KMS-11 (cell line): ENCODE measurements at regions not wholly inside any gene's neighbourhood (a gene's known extent, or its start where the extent isn't known, plus 50 kb on each side); places are given as distances from the start of the nearest gene placed in this dataset.

Experiments
- H2AFZ ChIP-seq: fragments of 200-600 bp; sonication (generic); 2 replicates; pipeline ENCODE4 v1.6.1; 2016; ENCODE audit warnings: antibody characterized with exemption, mixed run types, low read depth
- H3K27ac ChIP-seq: fragments of 200-600 bp; sonication (generic); 2 replicates; pipeline ENCODE4 v1.6.1; 2016; ENCODE audit warnings: mild to moderate bottlenecking, mixed run types
- H3K27me3 ChIP-seq: fragments of 200-600 bp; sonication (generic); 2 replicates; pipeline ENCODE4 v1.6.1; 2017; ENCODE audit warnings: mild to moderate bottlenecking, low read depth, mixed run types, moderate library complexity; ENCODE audit not compliant: insufficient read depth
- H3K36me3 ChIP-seq: fragments of 200-600 bp; sonication (generic); 2 replicates; pipeline ENCODE4 v1.6.1; 2017; ENCODE audit warnings: mild to moderate bottlenecking, mixed run types; ENCODE audit not compliant: insufficient read depth
- H3K4me1 ChIP-seq: fragments of 200-600 bp; sonication (generic); 2 replicates; pipeline ENCODE4 v1.6.1; 2016; ENCODE audit warnings: mild to moderate bottlenecking, low read depth, mixed run types; ENCODE audit not compliant: poor library complexity, severe bottlenecking
- H3K4me2 ChIP-seq: fragments of 200-600 bp; sonication (generic); 2 replicates; pipeline ENCODE4 v1.7.0; 2016; ENCODE audit warnings: mild to moderate bottlenecking, mixed run types
- H3K4me3 ChIP-seq: fragments of 200-600 bp; sonication (generic); IDR thresholded peaks from 2 replicates; pipeline ENCODE4 v1.6.1; 2017; ENCODE audit warnings: low read depth, low read length, mixed read lengths; ENCODE audit not compliant: insufficient read depth
- H3K79me2 ChIP-seq: fragments of 200-600 bp; sonication (generic); 2 replicates; pipeline ENCODE4 v1.6.1; 2016; ENCODE audit warnings: low read depth, mixed run types; ENCODE audit not compliant: insufficient read depth
- H3K9ac ChIP-seq: fragments of 200-600 bp; sonication (generic); 2 replicates; pipeline ENCODE4 v1.6.1; 2016; ENCODE audit warnings: mild to moderate bottlenecking, mixed run types
- H4K20me1 ChIP-seq: fragments of 200-600 bp; sonication (generic); 2 replicates; pipeline ENCODE4 v1.6.1; 2016; ENCODE audit warnings: mild to moderate bottlenecking, mixed run types; ENCODE audit not compliant: insufficient read depth
- TF ChIP-seq, protein P1 (sequence below): fragments of 200-600 bp; sonication (generic); conservative IDR thresholded peaks from 2 replicates; pipeline ENCODE4 v1.6.1; 2017; ENCODE audit warnings: low read depth, mild to moderate bottlenecking, antibody characterized with exemption, low read length, moderate library complexity, mixed read lengths

DNA sequence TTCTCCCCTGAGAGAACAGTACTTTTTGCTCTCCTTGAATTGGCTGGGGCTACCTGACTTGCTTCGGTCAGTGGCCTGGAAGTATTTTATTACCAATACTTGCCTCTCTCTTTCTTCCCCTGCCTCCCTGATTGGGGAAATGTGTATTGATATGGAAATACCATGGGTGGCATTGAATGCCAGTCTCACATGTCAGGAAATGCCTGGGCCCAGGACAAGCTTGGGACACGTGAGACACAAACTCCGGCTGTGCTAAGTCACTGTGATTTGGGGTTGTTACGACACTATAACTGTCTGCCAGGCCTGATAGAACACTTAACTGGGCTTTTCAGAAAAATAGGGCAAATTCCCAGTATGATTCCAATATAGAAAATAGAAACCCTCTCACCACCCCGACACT, 238.3 kb downstream of the GADD45G start:
- H3K4me1 ChIP-seq: no peaks in the 10 kb centered on the region
- no peak overlapping the region for H2AFZ ChIP-seq
- H3K79me2 ChIP-seq: no peaks in the 10 kb centered on the region
- H4K20me1 ChIP-seq: no peaks in the 10 kb centered on the region
- H3K4me2 ChIP-seq: no peak overlapping the region
- no peaks in the 10 kb centered on the region for H3K27me3 ChIP-seq
- H3K27ac ChIP-seq: no peak overlapping the region
- TF ChIP-seq, protein P1, sequence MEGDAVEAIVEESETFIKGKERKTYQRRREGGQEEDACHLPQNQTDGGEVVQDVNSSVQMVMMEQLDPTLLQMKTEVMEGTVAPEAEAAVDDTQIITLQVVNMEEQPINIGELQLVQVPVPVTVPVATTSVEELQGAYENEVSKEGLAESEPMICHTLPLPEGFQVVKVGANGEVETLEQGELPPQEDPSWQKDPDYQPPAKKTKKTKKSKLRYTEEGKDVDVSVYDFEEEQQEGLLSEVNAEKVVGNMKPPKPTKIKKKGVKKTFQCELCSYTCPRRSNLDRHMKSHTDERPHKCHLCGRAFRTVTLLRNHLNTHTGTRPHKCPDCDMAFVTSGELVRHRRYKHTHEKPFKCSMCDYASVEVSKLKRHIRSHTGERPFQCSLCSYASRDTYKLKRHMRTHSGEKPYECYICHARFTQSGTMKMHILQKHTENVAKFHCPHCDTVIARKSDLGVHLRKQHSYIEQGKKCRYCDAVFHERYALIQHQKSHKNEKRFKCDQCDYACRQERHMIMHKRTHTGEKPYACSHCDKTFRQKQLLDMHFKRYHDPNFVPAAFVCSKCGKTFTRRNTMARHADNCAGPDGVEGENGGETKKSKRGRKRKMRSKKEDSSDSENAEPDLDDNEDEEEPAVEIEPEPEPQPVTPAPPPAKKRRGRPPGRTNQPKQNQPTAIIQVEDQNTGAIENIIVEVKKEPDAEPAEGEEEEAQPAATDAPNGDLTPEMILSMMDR: no peak
- H3K36me3 ChIP-seq: no peaks in the 10 kb centered on the region
- H3K9ac ChIP-seq: no peak overlapping the region
- no peak overlapping the region for H3K4me3 ChIP-seq

DNA sequence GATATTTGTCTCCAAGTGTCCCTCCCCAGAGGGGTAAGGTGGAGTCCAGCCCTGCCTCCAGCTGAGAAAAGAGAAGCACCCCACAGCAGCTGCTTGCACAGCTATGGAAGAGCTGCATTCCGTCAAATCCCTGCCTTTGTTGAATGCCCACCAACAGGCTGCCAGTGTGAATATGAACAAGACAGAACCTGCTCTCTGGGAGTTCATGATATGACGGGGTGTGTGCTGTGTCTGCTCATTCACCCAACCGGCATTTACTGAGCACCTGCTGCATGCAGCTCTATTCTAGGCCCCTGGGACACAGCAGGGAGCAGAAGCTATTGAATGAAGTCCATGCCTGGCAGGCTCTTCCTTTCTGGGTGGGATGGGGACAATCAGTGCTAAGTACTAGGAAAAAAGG, 238.8 kb downstream of the GADD45G start:
- Histone ChIP-seq H3K36me3 (no peaks in the 10 kb centered on the region), H2AFZ (no peak overlapping the region), H3K27me3 (no peaks in the 10 kb centered on the region), H3K4me3 (no peak overlapping the region), H4K20me1 (no peaks in the 10 kb centered on the region), H3K9ac (no peak overlapping the region), H3K4me2 (no peak overlapping the region), H3K4me1 (no peaks in the 10 kb centered on the region), H3K79me2 (no peaks in the 10 kb centered on the region), H3K27ac (no peak overlapping the region)
- TF ChIP-seq, protein P1: no peak

DNA sequence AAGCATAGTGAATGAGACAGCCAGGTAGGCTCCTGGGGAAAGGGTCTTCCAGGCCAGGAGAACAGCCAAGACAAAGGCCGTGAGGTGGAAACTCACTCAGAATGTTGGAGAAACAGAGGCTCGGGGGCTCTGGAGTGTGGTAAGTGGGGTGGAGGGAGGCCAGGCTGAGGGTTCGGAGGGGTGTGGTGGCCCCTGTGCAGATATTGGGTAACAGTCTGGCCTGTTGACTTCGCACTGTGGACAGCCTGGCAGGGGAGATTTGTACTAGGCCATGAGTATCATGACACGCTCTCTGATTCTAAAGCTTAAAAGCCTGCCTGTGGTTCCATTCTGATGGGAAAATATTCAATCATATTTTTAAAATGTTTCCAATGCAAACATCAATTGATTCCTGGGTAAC, 239.3 kb downstream of the GADD45G start:
- H3K4me3 ChIP-seq: no peak overlapping the region
- H3K4me2 ChIP-seq: no peak overlapping the region
- H3K27me3 ChIP-seq: no peaks in the 10 kb centered on the region
- H3K79me2 ChIP-seq: no peaks in the 10 kb centered on the region
- no peak overlapping the region for H2AFZ ChIP-seq
- H3K4me1 ChIP-seq: no peaks in the 10 kb centered on the region
- H3K27ac ChIP-seq: no peak overlapping the region
- TF ChIP-seq, protein P1: no peak
- H3K36me3 ChIP-seq: no peaks in the 10 kb centered on the region
- no peaks in the 10 kb centered on the region for H4K20me1 ChIP-seq
- no peak overlapping the region for H3K9ac ChIP-seq

DNA sequence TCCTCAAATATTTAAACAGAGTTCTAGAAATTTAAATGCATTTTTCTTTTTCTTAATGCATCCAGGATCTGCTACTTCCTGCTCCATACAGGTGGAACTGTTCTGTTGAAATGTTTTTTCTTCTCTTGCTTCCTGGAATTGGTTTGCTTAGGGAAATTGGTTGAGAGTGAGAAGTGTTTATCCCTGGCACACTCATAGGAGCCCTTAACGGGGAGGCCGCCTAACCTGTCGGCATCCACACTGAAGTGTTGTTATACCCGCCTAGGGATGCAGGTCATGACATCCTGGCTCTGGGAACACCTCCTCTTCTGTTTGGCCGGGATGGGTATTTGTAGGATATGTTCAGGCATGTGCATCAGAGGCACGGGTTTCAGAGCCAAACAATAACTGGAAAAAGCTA, 239.7 kb downstream of the GADD45G start:
- Histone ChIP-seq H3K4me2 (no peak overlapping the region), H3K9ac (no peak overlapping the region), H3K79me2 (no peaks in the 10 kb centered on the region), H3K36me3 (no peaks in the 10 kb centered on the region), H3K4me1 (no peaks in the 10 kb centered on the region), H3K27me3 (no peaks in the 10 kb centered on the region), H4K20me1 (no peaks in the 10 kb centered on the region), H3K4me3 (no peak overlapping the region), H3K27ac (no peak overlapping the region), H2AFZ (no peak overlapping the region)
- TF ChIP-seq, protein P1: no peak

DNA sequence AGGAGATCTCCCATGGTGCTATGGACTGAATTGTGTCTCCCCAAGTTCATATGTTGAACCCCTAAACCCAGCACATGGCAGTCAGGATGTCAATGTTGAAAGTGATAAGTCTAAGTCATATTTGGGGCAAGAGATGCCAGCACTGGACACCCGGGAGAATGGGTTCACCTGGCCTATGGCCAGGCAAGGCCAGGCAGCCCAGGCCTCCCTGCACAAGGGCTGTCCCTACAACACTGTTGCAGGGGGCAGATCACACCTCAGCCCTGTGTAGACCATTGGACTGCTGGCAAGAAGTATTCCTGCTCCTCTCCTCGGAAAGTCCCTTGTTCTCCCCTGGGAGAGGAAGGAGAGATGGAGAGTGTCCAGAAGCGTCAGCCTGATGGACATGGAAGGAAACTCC, 240.5 kb downstream of the GADD45G start:
- H3K27ac ChIP-seq: no peak overlapping the region
- TF ChIP-seq, protein P1: no peak
- no peak overlapping the region for H2AFZ ChIP-seq
- H3K4me2 ChIP-seq: no peak overlapping the region
- H4K20me1 ChIP-seq: no peaks in the 10 kb centered on the region
- no peaks in the 10 kb centered on the region for H3K27me3 ChIP-seq
- no peak overlapping the region for H3K9ac ChIP-seq
- no peak overlapping the region for H3K4me3 ChIP-seq
- no peaks in the 10 kb centered on the region for H3K4me1 ChIP-seq
- H3K36me3 ChIP-seq: no peaks in the 10 kb centered on the region
- H3K79me2 ChIP-seq: no peaks in the 10 kb centered on the region
